Uterus (tissue), 2 donors: ENCODE measurements at regions not wholly inside any gene's neighbourhood (a gene's known extent, or its start where the extent isn't known, plus 50 kb on each side); places are given as distances from the start of the nearest gene placed in this dataset.

Source experiments
- CTCF ChIP-seq, 4 experiments: fragments of 200-600 bp in 2 of 4; fragments of 450-650 bp in 2 of 4; sonication (generic) in 2 of 4; IDR thresholded peaks; one replicate each; pipeline ENCODE4 v1.5.1; 2016 to 2019; ENCODE audit warnings: antibody characterized with exemption in 4 of 4, mild to moderate bottlenecking in 2 of 4, moderate library complexity in 1 of 4
- POLR2A ChIP-seq, 2 donors: fragments of 450-650 bp; IDR thresholded peaks; one replicate each; pipeline ENCODE4 v1.6.1; 2016; ENCODE audit warnings: antibody characterized with exemption in 2 of 2, mild to moderate bottlenecking in 1 of 2, moderate library complexity in 1 of 2

- no peak for TF ChIP-seq POLR2A (IDR thresholded peaks at IDR 0.05)
- TF ChIP-seq CTCF (IDR thresholded peaks at IDR 0.05), result no peak
These were observed 278.0 kb upstream of the ADCY2 start for GRCh38 chr5:7117961-7118360.
